GM12878 (cell line): ENCODE measurements at regions not wholly inside any gene's neighbourhood (a gene's known extent, or its start where the extent isn't known, plus 50 kb on each side); places are given as distances from the start of the nearest gene placed in this dataset.

Experiments
- BCL3 ChIP-seq: IDR thresholded peaks from 2 replicates; pipeline ENCODE4 v1.6.1; 2011; ENCODE audit warnings: borderline replicate concordance, low read depth, mild to moderate bottlenecking, moderate library complexity, low read length; ENCODE audit not compliant: insufficient read depth, poor library complexity, severe bottlenecking
- BHLHE40 ChIP-seq, 2 experiments: fragments of 450-650 bp in 1 of 2; IDR thresholded peaks; 2 replicates each; pipeline ENCODE4 v1.6.1; 2011 to 2017; ENCODE audit warnings: low read depth in 2 of 2, borderline replicate concordance in 1 of 2, improper control_type of control experiment in 1 of 2, low read length in 1 of 2, mild to moderate bottlenecking in 1 of 2
- DPF2 ChIP-seq: fragments of 450-650 bp; IDR thresholded peaks from 2 replicates; pipeline ENCODE4 v1.6.1; 2017; ENCODE audit warnings: mild to moderate bottlenecking
- E2F4 ChIP-seq: IDR thresholded peaks from 2 replicates; pipeline ENCODE4 v1.6.1; 2012; ENCODE audit warnings: low read depth, low read length, improper control_type of control experiment
- GATAD2B ChIP-seq: fragments of 450-650 bp; conservative IDR thresholded peaks from 2 replicates; pipeline ENCODE4 v1.6.1; 2017; ENCODE audit warnings: low read depth, mild to moderate bottlenecking, moderate library complexity
- IRF3 ChIP-seq: fragments of 450-650 bp; IDR thresholded peaks from 2 replicates; pipeline ENCODE4 v1.6.1; 2014; ENCODE audit warnings: mild to moderate bottlenecking
- LARP7 ChIP-seq: fragments of 450-650 bp; IDR thresholded peaks from 2 replicates; pipeline ENCODE4 v1.6.1; 2017; ENCODE audit warnings: mild to moderate bottlenecking
- MEF2A ChIP-seq: IDR thresholded peaks from 2 replicates; pipeline ENCODE4 v1.6.1; 2011; ENCODE audit warnings: low read depth, mild to moderate bottlenecking, low read length, moderate library complexity; ENCODE audit not compliant: insufficient read depth
- MTA2 ChIP-seq: fragments of 450-650 bp; IDR thresholded peaks from 2 replicates; pipeline ENCODE4 v1.6.1; 2016; ENCODE audit warnings: low read depth, mild to moderate bottlenecking, moderate library complexity
- NR2F1 ChIP-seq: fragments of 450-650 bp; conservative IDR thresholded peaks from 2 replicates; pipeline ENCODE4 v1.6.1; 2017; ENCODE audit warnings: mild to moderate bottlenecking
- PBX3 ChIP-seq: IDR thresholded peaks from 2 replicates; pipeline ENCODE4 v1.6.1; 2011; ENCODE audit warnings: mild to moderate bottlenecking, low read depth, low read length, moderate library complexity; ENCODE audit not compliant: insufficient replicate concordance
- RBBP5 ChIP-seq: fragments of 200-600 bp; sonication (generic); conservative IDR thresholded peaks from 2 replicates; pipeline ENCODE4 v1.6.1; 2016
- RCOR1 ChIP-seq: conservative IDR thresholded peaks from 2 replicates; pipeline ENCODE4 v1.6.1; 2012; ENCODE audit warnings: low read depth, low read length, improper control_type of control experiment
- REST ChIP-seq: IDR thresholded peaks from 2 replicates; pipeline ENCODE4 v1.6.1; 2012; ENCODE audit warnings: mild to moderate bottlenecking, low read depth, low read length
- SMAD5 ChIP-seq: IDR thresholded peaks from 2 replicates; pipeline ENCODE4 v1.6.1; 2016; ENCODE audit warnings: antibody characterized with exemption, low read depth
- SREBF2 ChIP-seq: IDR thresholded peaks from 2 replicates; pipeline ENCODE4 v1.6.1; 2012; ENCODE audit warnings: mild to moderate bottlenecking, low read length
- ZBTB4 ChIP-seq: fragments of 450-650 bp; formaldehyde crosslinking; IDR thresholded peaks from 2 replicates; pipeline ENCODE4 v1.4.0; 2022; ENCODE audit warnings: mild to moderate bottlenecking, moderate library complexity
- ZNF622 ChIP-seq: fragments of 450-650 bp; IDR thresholded peaks from 2 replicates; pipeline ENCODE4 v1.6.1; 2017; ENCODE audit warnings: mild to moderate bottlenecking, inconsistent platforms
- ZSCAN29 ChIP-seq: fragments of 450-650 bp; IDR thresholded peaks from 2 replicates; pipeline ENCODE4 v1.6.1; 2017; ENCODE audit warnings: mild to moderate bottlenecking, moderate library complexity

- TF ChIP-seq E2F4 (no peak), LARP7 (no peak), SREBF2 (no peak), RBBP5 (no peak), IRF3 (no peak), BHLHE40 (IDR thresholded peaks at IDR 0.05; ENCODE audit: borderline replicate concordance in 1 of 2, low read depth in 2 of 2, low read length in 1 of 2) (no peak), RCOR1 (no peak), MTA2 (peak; percentile 18; the same call in 1 of the 2 replicates), NR2F1 (no peak), BCL3 (no peak), SMAD5 (no peak), ZNF622 (no peak), GATAD2B (no peak), DPF2 (no peak), REST (no peak), MEF2A (no peak), ZSCAN29 (no peak), PBX3 (no peak), ZBTB4 (CRISPR knock-in tag) (no peak)
These were observed 106.9 kb downstream of the B3GNT2 start (continued) for GRCh38 chr2:62302631-62303435.
